HUES48 (cell line): ENCODE measurements at regions not wholly inside any gene's neighbourhood (a gene's known extent, or its start where the extent isn't known, plus 50 kb on each side); places are given as distances from the start of the nearest gene placed in this dataset.
A peak's percentile ranks its signal among the peaks of the same experiment; 100 is the strongest.

Experiments
- H3K27ac ChIP-seq: one replicate; pipeline ENCODE4 v1.7.0; 2013; ENCODE audit warnings: low read depth, low read length, inconsistent platforms
- H3K27me3 ChIP-seq: 2 replicates; pipeline ENCODE4 v1.6.1; 2013; ENCODE audit warnings: mild to moderate bottlenecking, low read length; ENCODE audit not compliant: control insufficient read depth, insufficient read depth
- H3K36me3 ChIP-seq: 2 replicates; pipeline ENCODE4 v1.6.1; 2013; ENCODE audit warnings: low read length; ENCODE audit not compliant: control insufficient read depth, insufficient read depth
- H3K4me1 ChIP-seq: 2 replicates; pipeline ENCODE4 v1.6.1; 2013; ENCODE audit warnings: mild to moderate bottlenecking, low read length; ENCODE audit not compliant: control insufficient read depth, insufficient read depth
- H3K4me3 ChIP-seq: 2 replicates; pipeline ENCODE4 v1.5.1; 2013; ENCODE audit warnings: mild to moderate bottlenecking, low read depth, low read length
- H3K9ac ChIP-seq: 2 replicates; pipeline ENCODE4 v1.6.1; 2013; ENCODE audit warnings: mild to moderate bottlenecking, low read depth, low read length, moderate library complexity
- H3K9me3 ChIP-seq: 2 replicates; pipeline ENCODE4 v1.6.1; 2013; ENCODE audit warnings: low read length; ENCODE audit not compliant: control insufficient read depth, insufficient read depth

GRCh38 chr18:39618265-39619003 lies 2052.8 kb upstream of the CELF4 start:
- Histone ChIP-seq H3K4me1 (peaks cover 18% of the 10 kb centered on the region), H3K9ac (no peak overlapping the region), H3K36me3 (no peaks in the 10 kb centered on the region), H3K9me3 (no peaks in the 10 kb centered on the region), H3K27ac (no peak overlapping the region), H3K27me3 (no peaks in the 10 kb centered on the region), H3K4me3 (no peak overlapping the region)

GRCh38 chr18:39611381-39612100 lies 2045.9 kb upstream of the CELF4 start:
- Histone ChIP-seq H3K27ac (no peak overlapping the region), H3K9me3 (no peaks in the 10 kb centered on the region), H3K4me1 (peaks cover 64% of the 10 kb centered on the region), H3K9ac (no peak overlapping the region), H3K36me3 (no peaks in the 10 kb centered on the region), H3K27me3 (no peaks in the 10 kb centered on the region), H3K4me3 (no peak overlapping the region)

GRCh38 chr18:39607034-39607433 lies 2041.4 kb upstream of the CELF4 start:
- Histone ChIP-seq H3K9me3 (no peaks in the 10 kb centered on the region), H3K4me3 (no peak overlapping the region), H3K27ac (no peak overlapping the region), H3K9ac (no peak overlapping the region), H3K36me3 (no peaks in the 10 kb centered on the region), H3K4me1 (peaks cover 58% of the 10 kb centered on the region), H3K27me3 (no peaks in the 10 kb centered on the region)

- no peaks in the 10 kb centered on the region for H3K36me3 ChIP-seq
- no peaks in the 10 kb centered on the region for H3K27me3 ChIP-seq
- H3K9me3 ChIP-seq, result no peaks in the 10 kb centered on the region
- no peak overlapping the region for H3K4me3 ChIP-seq
- no peak overlapping the region for H3K27ac ChIP-seq
- H3K9ac ChIP-seq, result no peak overlapping the region
- peaks cover 51% of the 10 kb centered on the region for H3K4me1 ChIP-seq
These were observed 2039.2 kb upstream of the CELF4 start for GRCh38 chr18:39604836-39605235.

GRCh38 chr18:39602131-39602530 lies 2036.5 kb upstream of the CELF4 start:
- no peaks in the 10 kb centered on the region for H3K27me3 ChIP-seq
- H3K27ac ChIP-seq, result no peak overlapping the region

GRCh38 chr18:39600894-39601293 lies 2035.3 kb upstream of the CELF4 start:
- Histone ChIP-seq H3K9ac (no peak overlapping the region), H3K27me3 (no peaks in the 10 kb centered on the region), H3K4me3 (no peak overlapping the region), H3K36me3 (no peaks in the 10 kb centered on the region), H3K27ac (no peak overlapping the region), H3K4me1 (peaks cover 27% of the 10 kb centered on the region), H3K9me3 (no peaks in the 10 kb centered on the region)

More at GRCh38 chr18:39602131-39602530, 2036.5 kb upstream of the CELF4 start:
- H3K9ac ChIP-seq, result no peak overlapping the region
- H3K4me3 ChIP-seq, result no peak overlapping the region
- no peaks in the 10 kb centered on the region for H3K9me3 ChIP-seq
- H3K36me3 ChIP-seq, result no peaks in the 10 kb centered on the region
- peaks cover 39% of the 10 kb centered on the region for H3K4me1 ChIP-seq

GRCh38 chr18:39599251-39599650 lies 2033.7 kb upstream of the CELF4 start:
- Histone ChIP-seq H3K9ac (no peak overlapping the region), H3K27ac (no peak overlapping the region), H3K4me1 (peaks cover 16% of the 10 kb centered on the region), H3K9me3 (0 out of 2 replicates have a peak, but pooled peaks cover 5% of the 10 kb centered on the region), H3K4me3 (no peak overlapping the region), H3K36me3 (peaks cover 3% of the 10 kb centered on the region; the same call in 1 of the 2 replicates), H3K27me3 (no peaks in the 10 kb centered on the region)

- peaks cover 3% of the 10 kb centered on the region; the same call in 1 of the 2 replicates for H3K36me3 ChIP-seq
- H3K4me3 ChIP-seq, result no peak overlapping the region
- H3K9ac ChIP-seq, result no peak overlapping the region
- no peaks in the 10 kb centered on the region for H3K27me3 ChIP-seq
- peaks cover 28% of the 10 kb centered on the region for H3K4me1 ChIP-seq
- H3K9me3 ChIP-seq, result 0 out of 2 replicates have a peak, but pooled peaks cover 5% of the 10 kb centered on the region
- no peak overlapping the region for H3K27ac ChIP-seq
These were observed 2031.3 kb upstream of the CELF4 start for GRCh38 chr18:39596891-39597290.

GRCh38 chr18:39596221-39596620 lies 2030.6 kb upstream of the CELF4 start:
- H3K27ac ChIP-seq, result no peak overlapping the region
- H3K4me1 ChIP-seq, result peaks cover 33% of the 10 kb centered on the region
- no peaks in the 10 kb centered on the region for H3K27me3 ChIP-seq
- H3K36me3 ChIP-seq, result peaks cover 3% of the 10 kb centered on the region; the same call in 1 of the 2 replicates
- H3K9ac ChIP-seq, result no peak overlapping the region
- H3K4me3 ChIP-seq, result no peak overlapping the region
- 0 out of 2 replicates have a peak, but pooled peaks cover 5% of the 10 kb centered on the region for H3K9me3 ChIP-seq

GRCh38 chr18:39594206-39594605 lies 2028.6 kb upstream of the CELF4 start:
- no peak overlapping the region for H3K9ac ChIP-seq
- H3K27me3 ChIP-seq, result no peaks in the 10 kb centered on the region
- no peak overlapping the region for H3K27ac ChIP-seq
- 0 out of 2 replicates have a peak, but pooled peaks cover 5% of the 10 kb centered on the region for H3K9me3 ChIP-seq
- H3K4me3 ChIP-seq, result no peak overlapping the region
- peaks cover 36% of the 10 kb centered on the region for H3K4me1 ChIP-seq
- H3K36me3 ChIP-seq, result peaks cover 3% of the 10 kb centered on the region; the same call in 1 of the 2 replicates

- Histone ChIP-seq H3K27me3 (no peaks in the 10 kb centered on the region), H3K9me3 (0 out of 2 replicates have a peak, but pooled peaks cover 5% of the 10 kb centered on the region), H3K9ac (no peak overlapping the region), H3K4me3 (peak overlapping the region; percentile 8; the same call in 1 of the 2 replicates), H3K27ac (peak overlapping the region; percentile 85), H3K36me3 (peaks cover 3% of the 10 kb centered on the region; the same call in 1 of the 2 replicates), H3K4me1 (peaks cover 46% of the 10 kb centered on the region)
These were observed 2026.1 kb upstream of the CELF4 start for GRCh38 chr18:39591649-39592048.
